Endometrial microvascular endothelial cells (primary cell): ENCODE measurements at regions not wholly inside any gene's neighbourhood (a gene's known extent, or its start where the extent isn't known, plus 50 kb on each side); places are given as distances from the start of the nearest gene placed in this dataset.

ENCODE experiments used
- in situ Hi-C: cut with HindIII; loops from 2 replicates; pipeline ENCODE4 v1.10.0; 2017; ENCODE audit warnings: low sequenced_read_pairs, low pct_unique_long_range_greater_than_20kb; ENCODE audit errors: inconsistent ontology term

- in situ Hi-C loops, result no loop called here
Observed at GRCh38 chr12:46490635-46491034, 118.1 kb upstream of the SLC38A2 start.

- in situ Hi-C loops, result no loop called here
Observed at GRCh38 chr12:46489951-46490388, 117.4 kb upstream of the SLC38A2 start.

DNA sequence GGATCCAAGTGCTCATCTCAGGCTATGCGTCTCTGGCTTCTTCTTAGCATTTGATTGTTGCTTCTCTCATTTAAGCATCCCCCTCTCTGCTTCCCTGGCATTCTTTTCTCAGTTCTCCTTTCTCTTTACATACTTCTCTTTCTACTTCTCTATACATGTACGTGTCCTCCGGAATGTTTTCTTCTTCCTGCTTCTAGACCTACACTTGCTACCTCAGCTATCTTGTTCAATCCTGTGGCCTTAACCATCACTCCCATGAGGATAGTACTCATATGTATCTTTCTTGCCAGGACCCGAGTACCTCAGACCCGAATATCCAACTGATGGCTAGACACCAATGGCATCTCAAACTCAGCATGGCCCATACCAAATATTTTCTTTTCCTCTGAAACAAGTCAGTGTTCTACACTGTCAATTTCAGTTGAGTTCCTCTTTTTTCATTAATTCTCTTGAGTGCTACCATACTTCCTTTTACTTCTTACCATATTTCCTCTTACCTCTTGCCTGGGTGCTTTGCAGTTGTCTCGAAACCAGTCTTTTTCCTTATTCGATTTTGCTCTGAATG lies 115.1 kb upstream of the SLC38A2 start:
- in situ Hi-C loops, result no loop called here

- in situ Hi-C loops, result no loop called here
Observed at GRCh38 chr12:46486588-46486987, 114.0 kb upstream of the SLC38A2 start.

- in situ Hi-C loops, result no loop called here
Observed at GRCh38 chr12:46485853-46486252, 113.3 kb upstream of the SLC38A2 start.

GRCh38 chr12:46484396-46485061 lies 112.0 kb upstream of the SLC38A2 start:
- in situ Hi-C loops, result no loop called here

- in situ Hi-C loops, result no loop called here
Observed at GRCh38 chr12:46483572-46484395, 111.2 kb upstream of the SLC38A2 start.

- in situ Hi-C loops, result no loop called here
Observed at GRCh38 chr12:46480724-46481123, 108.2 kb upstream of the SLC38A2 start.

GRCh38 chr12:46480316-46480715 lies 107.7 kb upstream of the SLC38A2 start:
- in situ Hi-C loops, result no loop called here

DNA sequence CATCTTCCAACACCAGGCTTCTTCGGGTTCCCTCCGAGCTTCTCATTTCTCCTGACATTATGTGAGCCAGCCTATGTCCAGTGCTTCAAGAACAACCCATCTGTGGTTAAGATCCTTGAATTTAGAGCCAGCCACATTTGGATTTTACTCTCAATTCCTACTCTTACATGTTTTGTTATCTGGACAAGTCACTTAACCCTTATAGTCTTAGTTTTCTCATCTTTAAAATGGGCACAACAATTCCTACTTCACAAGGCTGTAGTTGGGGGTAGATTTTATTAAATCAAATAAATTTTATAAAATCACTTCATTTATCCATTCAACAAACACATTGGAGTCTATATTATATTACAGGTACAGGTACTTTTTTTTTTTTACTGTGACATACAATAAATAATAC lies 105.5 kb upstream of the SLC38A2 start:
- in situ Hi-C loops, result no loop called here

- in situ Hi-C loops, result no loop called here
Observed at GRCh38 chr12:46477541-46477940, 105.0 kb upstream of the SLC38A2 start.

GRCh38 chr12:46475972-46476645 lies 103.5 kb upstream of the SLC38A2 start:
- in situ Hi-C loops, result no loop called here

DNA sequence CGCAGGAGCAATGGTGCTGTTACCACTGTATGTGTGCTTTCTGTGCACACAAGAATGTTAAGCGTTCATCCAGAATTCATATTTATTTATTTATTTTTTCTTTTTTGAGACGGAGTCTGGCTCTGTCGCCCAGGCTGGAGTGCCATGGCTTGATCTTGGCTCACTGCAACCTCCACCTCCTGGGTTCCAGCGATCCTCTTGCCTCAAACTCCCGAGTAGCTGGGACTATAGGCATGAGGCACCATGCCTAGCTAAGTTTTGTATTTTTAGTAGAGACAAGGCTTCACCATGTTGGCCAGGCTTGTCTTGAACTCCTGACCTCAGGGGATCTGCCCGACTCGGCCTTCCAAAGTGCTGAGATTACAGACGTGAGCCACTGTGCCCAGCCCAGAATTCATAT lies 101.8 kb upstream of the SLC38A2 start:
- in situ Hi-C loops, result loop anchor here (5.0 kb wide), 1 partner anchor 107 kb away; no protein-coding TSS in a partner anchor

DNA sequence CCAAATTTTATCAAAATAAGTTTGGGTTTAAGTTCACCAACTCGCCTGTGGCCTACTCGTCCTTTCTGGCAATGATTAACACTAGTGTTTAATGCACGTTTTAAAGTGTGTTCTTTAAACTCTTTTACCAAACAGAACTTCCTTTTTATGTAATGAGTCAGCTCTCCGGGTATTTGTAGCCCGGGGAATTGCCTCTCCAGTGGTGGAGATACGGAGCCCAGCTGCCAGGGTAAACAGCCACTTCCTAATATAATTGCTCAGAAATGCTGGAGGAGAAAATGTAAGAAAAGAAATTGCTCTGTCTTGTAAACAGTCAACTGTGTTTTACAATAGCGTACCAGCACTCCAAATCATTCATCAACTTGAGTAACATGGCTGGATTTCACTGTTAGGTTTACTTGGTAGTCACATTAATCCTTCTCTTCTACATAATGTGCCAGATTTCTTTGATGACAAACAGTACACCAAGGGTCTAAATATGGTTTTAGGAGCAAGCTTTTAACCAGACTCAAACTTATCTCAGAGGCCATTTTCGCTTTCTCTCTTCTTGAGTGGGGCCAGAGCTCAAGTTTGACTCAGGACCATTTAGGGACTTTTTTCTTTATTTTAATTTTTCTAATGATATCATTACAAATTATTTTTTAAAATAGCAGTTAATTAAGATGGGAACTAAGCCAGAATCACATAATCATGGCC lies 101.2 kb upstream of the SLC38A2 start:
- in situ Hi-C loops, result loop anchor here (5.0 kb wide), 1 partner anchor 106 kb away; no protein-coding TSS in a partner anchor

- in situ Hi-C loops, result loop anchor here (5.0 kb wide), 1 partner anchor 106 kb away; no protein-coding TSS in a partner anchor
Observed at GRCh38 chr12:46472893-46473633, 100.5 kb upstream of the SLC38A2 start.

DNA sequence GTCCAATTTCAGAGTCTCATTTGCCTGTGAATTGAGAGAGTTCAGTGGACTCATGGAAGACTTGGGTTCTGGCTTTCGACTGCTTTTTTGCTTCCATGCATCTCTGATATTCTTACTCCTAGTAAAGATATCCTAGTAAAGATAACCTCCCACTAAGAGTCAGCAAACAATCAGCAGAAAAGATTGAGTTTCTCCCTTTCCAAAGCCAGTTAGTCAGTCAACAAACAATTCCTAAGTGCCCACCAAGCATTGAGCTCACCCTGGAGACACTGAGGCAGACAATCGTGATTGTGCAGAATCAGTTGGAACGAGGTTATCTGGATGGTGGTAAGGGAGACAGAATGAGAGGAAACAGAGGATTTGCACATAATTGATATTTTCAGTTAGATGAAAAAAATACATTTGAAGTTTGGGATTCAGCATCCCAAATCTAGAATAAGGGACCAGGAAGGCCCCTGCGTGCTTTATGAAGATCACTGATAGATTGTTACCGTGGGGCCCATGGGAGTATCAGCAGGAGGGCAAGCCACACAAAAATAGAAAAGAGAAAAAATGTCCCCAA lies 99.7 kb upstream of the SLC38A2 start:
- in situ Hi-C loops, result loop anchor here (5.0 kb wide), 1 partner anchor 105 kb away; no protein-coding TSS in a partner anchor

GRCh38 chr12:46471404-46471803 lies 98.8 kb upstream of the SLC38A2 start:
- in situ Hi-C loops, result loop anchor here (5.0 kb wide), 1 partner anchor 104 kb away; no protein-coding TSS in a partner anchor

GRCh38 chr12:46470975-46471374 lies 98.4 kb upstream of the SLC38A2 start:
- in situ Hi-C loops, result loop anchor here (5.0 kb wide), 1 partner anchor 104 kb away; no protein-coding TSS in a partner anchor
